HEK293 (cell line): ENCODE measurements at regions not wholly inside any gene's neighbourhood (a gene's known extent, or its start where the extent isn't known, plus 50 kb on each side); places are given as distances from the start of the nearest gene placed in this dataset.

Source experiments
- CTCF ChIA-PET: fragments of 350-600 bp; formaldehyde crosslinking; extraction: SDS; loops from one replicate; lab custom pipeline; 2021; ENCODE audit warnings: antibody characterized with exemption; lab: Yijun Ruan, JAX
- POLR2A ChIA-PET: fragments of 300-600 bp; formaldehyde crosslinking; extraction: SDS; loops from one replicate; lab custom pipeline; 2020; ENCODE audit warnings: antibody characterized with exemption, inconsistent platforms; lab: Yijun Ruan, JAX
- H3K27ac ChIP-seq: fragments of 200-500 bp; sonication (Bioruptor generic); 2 replicates; pipeline ENCODE4 v1.5.1; 2014; ENCODE audit warnings: low read depth, low read length, control low read depth, inconsistent platforms; ENCODE audit errors: extremely low read depth
- H3K36me3 ChIP-seq, 2 experiments: fragments of 200-500 bp in 1 of 2; sonication (Bioruptor generic) in 1 of 2; 1 replicate in 1 of 2; 2 replicates in 1 of 2; pipeline ENCODE4 v1.5.1; 2014 to 2017; ENCODE audit warnings: inconsistent platforms in 2 of 2, low read length in 2 of 2; ENCODE audit not compliant: control insufficient read depth in 2 of 2, insufficient read depth in 1 of 2
- H3K4me1 ChIP-seq: fragments of 200-500 bp; sonication (Bioruptor generic); 2 replicates; pipeline ENCODE4 v1.5.1; 2014; ENCODE audit warnings: mild to moderate bottlenecking, low read length, inconsistent platforms; ENCODE audit not compliant: control insufficient read depth, insufficient read depth
- H3K4me3 ChIP-seq: 2 replicates; pipeline ENCODE4 v1.5.1; 2011; ENCODE audit warnings: low read depth, mild to moderate bottlenecking, control low read depth, low read length, moderate library complexity
- H3K9me3 ChIP-seq: fragments of 200-500 bp; sonication (Bioruptor generic); 2 replicates; pipeline ENCODE4 v1.5.1; 2014; ENCODE audit warnings: low read depth, low read length, inconsistent platforms; ENCODE audit not compliant: control insufficient read depth, insufficient read depth
- BCL11A ChIP-seq: fragments of 450-650 bp; formaldehyde crosslinking; IDR thresholded peaks from 2 replicates; pipeline ENCODE4 v1.5.1; 2016; ENCODE audit warnings: low read depth, missing biosample characterization, missing genetic modification characterization
- EGR2 ChIP-seq: fragments of 450-650 bp; formaldehyde crosslinking; IDR thresholded peaks from 2 replicates; pipeline ENCODE4 v1.5.1; 2016; ENCODE audit warnings: low read depth, missing biosample characterization, missing genetic modification characterization
- GLI4 ChIP-seq: fragments of 450-650 bp; formaldehyde crosslinking; IDR thresholded peaks from 2 replicates; pipeline ENCODE4 v1.5.1; 2016; ENCODE audit warnings: missing biosample characterization, missing genetic modification characterization
- KLF17 ChIP-seq: fragments of 450-650 bp; formaldehyde crosslinking; IDR thresholded peaks from 2 replicates; pipeline ENCODE4 v1.5.1; 2016; ENCODE audit warnings: missing biosample characterization, missing genetic modification characterization
- KLF7 ChIP-seq: fragments of 450-650 bp; formaldehyde crosslinking; IDR thresholded peaks from 2 replicates; pipeline ENCODE4 v1.5.1; 2016; ENCODE audit warnings: missing biosample characterization, missing genetic modification characterization, borderline replicate concordance
- PATZ1 ChIP-seq: fragments of 450-650 bp; formaldehyde crosslinking; IDR thresholded peaks from 2 replicates; pipeline ENCODE4 v1.5.1; 2016; ENCODE audit warnings: missing biosample characterization, missing genetic modification characterization
- PRDM10 ChIP-seq: fragments of 450-650 bp; formaldehyde crosslinking; IDR thresholded peaks from 2 replicates; pipeline ENCODE4 v1.5.1; 2016; ENCODE audit warnings: missing biosample characterization, missing genetic modification characterization
- SETDB1 ChIP-seq: IDR thresholded peaks from one replicate; pipeline ENCODE4 v1.6.1; 2017; ENCODE audit warnings: mild to moderate bottlenecking, low read length, moderate library complexity, mixed read lengths; ENCODE audit not compliant: insufficient read length
- ZBTB10 ChIP-seq: fragments of 450-650 bp; formaldehyde crosslinking; IDR thresholded peaks from 2 replicates; pipeline ENCODE4 v1.5.1; 2016; ENCODE audit warnings: missing biosample characterization, missing genetic modification characterization
- ZEB2 ChIP-seq: fragments of 450-650 bp; formaldehyde crosslinking; IDR thresholded peaks from 2 replicates; pipeline ENCODE4 v1.5.1; 2016; ENCODE audit warnings: missing biosample characterization, missing genetic modification characterization
- ZFP3 ChIP-seq: fragments of 450-650 bp; formaldehyde crosslinking; IDR thresholded peaks from 2 replicates; pipeline ENCODE4 v1.5.1; 2016; ENCODE audit warnings: low read depth, missing biosample characterization, missing genetic modification characterization
- ZNF169 ChIP-seq: fragments of 450-650 bp; formaldehyde crosslinking; IDR thresholded peaks from 2 replicates; pipeline ENCODE4 v1.5.1; 2016; ENCODE audit warnings: missing biosample characterization, missing genetic modification characterization
- ZNF391 ChIP-seq: fragments of 450-650 bp; formaldehyde crosslinking; IDR thresholded peaks from 2 replicates; pipeline ENCODE4 v1.5.1; 2016; ENCODE audit warnings: low read depth, missing biosample characterization, missing genetic modification characterization, borderline replicate concordance
- ZNF416 ChIP-seq: fragments of 450-650 bp; formaldehyde crosslinking; IDR thresholded peaks from 2 replicates; pipeline ENCODE4 v1.5.1; 2016; ENCODE audit warnings: missing biosample characterization, missing genetic modification characterization
- ZNF561 ChIP-seq: fragments of 450-650 bp; IDR thresholded peaks from 2 replicates; pipeline ENCODE4 v1.5.1; 2018; ENCODE audit warnings: missing biosample characterization, missing genetic modification characterization, borderline replicate concordance
- ZNF596 ChIP-seq: fragments of 450-650 bp; IDR thresholded peaks from 2 replicates; pipeline ENCODE4 v1.5.0; 2018; ENCODE audit warnings: missing biosample characterization, mild to moderate bottlenecking, missing genetic modification characterization, moderate library complexity
- ZNF600 ChIP-seq: fragments of 450-650 bp; formaldehyde crosslinking; IDR thresholded peaks from 2 replicates; pipeline ENCODE4 v1.5.1; 2016; ENCODE audit warnings: missing biosample characterization, missing genetic modification characterization
- ZNF670 ChIP-seq: fragments of 450-650 bp; formaldehyde crosslinking; IDR thresholded peaks from 2 replicates; pipeline ENCODE4 v1.5.1; 2016; ENCODE audit warnings: missing biosample characterization, missing genetic modification characterization, low read depth
- ZNF776 ChIP-seq: fragments of 450-650 bp; formaldehyde crosslinking; IDR thresholded peaks from 2 replicates; pipeline ENCODE4 v1.5.0; 2017; ENCODE audit warnings: missing biosample characterization, missing genetic modification characterization, borderline replicate concordance
- ZNF785 ChIP-seq: fragments of 450-650 bp; formaldehyde crosslinking; IDR thresholded peaks from 2 replicates; pipeline ENCODE4 v1.5.1; 2016; ENCODE audit warnings: missing biosample characterization, missing genetic modification characterization
- ZNF792 ChIP-seq: fragments of 450-650 bp; formaldehyde crosslinking; IDR thresholded peaks from 2 replicates; pipeline ENCODE4 v1.5.1; 2016; ENCODE audit warnings: missing biosample characterization, missing genetic modification characterization
- TF ChIP-seq, protein P1 (sequence below): fragments of 450-650 bp; IDR thresholded peaks from 2 replicates; pipeline ENCODE4 v1.5.1; 2018; ENCODE audit warnings: missing biosample characterization, mild to moderate bottlenecking, missing genetic modification characterization

DNA sequence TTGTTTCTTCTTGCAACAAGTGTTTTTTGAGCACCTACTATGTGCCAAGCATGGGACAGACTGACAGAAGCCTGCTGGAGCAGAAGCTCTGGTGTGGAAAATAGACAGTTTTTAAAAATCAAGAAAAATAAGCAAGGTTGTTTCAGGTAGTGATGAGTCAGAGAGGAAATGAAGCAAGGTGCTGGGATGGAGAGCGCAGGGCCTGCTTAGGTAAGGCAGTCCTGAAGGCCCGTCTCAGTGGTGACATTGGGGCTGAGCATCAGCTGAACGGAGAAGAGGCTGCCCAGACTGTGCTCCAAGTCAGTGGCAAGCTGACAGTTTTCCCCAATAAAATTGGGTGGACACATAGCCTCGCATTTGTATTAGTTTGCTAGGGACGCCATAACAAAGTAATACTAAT, 263.6 kb downstream of the SS18 start:
- Histone ChIP-seq H3K36me3 (no peaks in the 10 kb centered on the region), H3K4me3 (no peak overlapping the region), H3K4me1 (peaks cover 3% of the 10 kb centered on the region; the same call in 1 of the 2 replicates), H3K9me3 (no peaks in the 10 kb centered on the region), H3K27ac (no peak overlapping the region)
- ChIA-PET POLR2A (no interaction called here), CTCF (interaction anchor here (0.6 kb wide), 1 partner anchor 11 kb away, joined by 5 read pairs; no protein-coding TSS in a partner anchor)
- TF ChIP-seq ZBTB10 (tag by site-specific recombination) = no peak
- TF ChIP-seq ZNF785 = no peak
- TF ChIP-seq ZNF416 (tag by site-specific recombination) = no peak
- TF ChIP-seq ZNF391 (tag by site-specific recombination) = no peak
- no peak for TF ChIP-seq ZNF596 (tag by site-specific recombination)
- no peak for TF ChIP-seq SETDB1
- TF ChIP-seq ZFP3 (tag by site-specific recombination) = no peak
- TF ChIP-seq BCL11A = no peak
- no peak for TF ChIP-seq EGR2
- no peak for TF ChIP-seq ZNF670 (tag by site-specific recombination)
- TF ChIP-seq GLI4 = no peak
- TF ChIP-seq ZNF600 (tag by site-specific recombination) = no peak
- no peak for TF ChIP-seq ZNF776 (tag by site-specific recombination)
- TF ChIP-seq, protein P1, sequence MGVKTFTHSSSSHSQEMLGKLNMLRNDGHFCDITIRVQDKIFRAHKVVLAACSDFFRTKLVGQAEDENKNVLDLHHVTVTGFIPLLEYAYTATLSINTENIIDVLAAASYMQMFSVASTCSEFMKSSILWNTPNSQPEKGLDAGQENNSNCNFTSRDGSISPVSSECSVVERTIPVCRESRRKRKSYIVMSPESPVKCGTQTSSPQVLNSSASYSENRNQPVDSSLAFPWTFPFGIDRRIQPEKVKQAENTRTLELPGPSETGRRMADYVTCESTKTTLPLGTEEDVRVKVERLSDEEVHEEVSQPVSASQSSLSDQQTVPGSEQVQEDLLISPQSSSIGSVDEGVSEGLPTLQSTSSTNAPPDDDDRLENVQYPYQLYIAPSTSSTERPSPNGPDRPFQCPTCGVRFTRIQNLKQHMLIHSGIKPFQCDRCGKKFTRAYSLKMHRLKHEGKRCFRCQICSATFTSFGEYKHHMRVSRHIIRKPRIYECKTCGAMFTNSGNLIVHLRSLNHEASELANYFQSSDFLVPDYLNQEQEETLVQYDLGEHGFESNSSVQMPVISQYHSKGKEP = no peak

DNA sequence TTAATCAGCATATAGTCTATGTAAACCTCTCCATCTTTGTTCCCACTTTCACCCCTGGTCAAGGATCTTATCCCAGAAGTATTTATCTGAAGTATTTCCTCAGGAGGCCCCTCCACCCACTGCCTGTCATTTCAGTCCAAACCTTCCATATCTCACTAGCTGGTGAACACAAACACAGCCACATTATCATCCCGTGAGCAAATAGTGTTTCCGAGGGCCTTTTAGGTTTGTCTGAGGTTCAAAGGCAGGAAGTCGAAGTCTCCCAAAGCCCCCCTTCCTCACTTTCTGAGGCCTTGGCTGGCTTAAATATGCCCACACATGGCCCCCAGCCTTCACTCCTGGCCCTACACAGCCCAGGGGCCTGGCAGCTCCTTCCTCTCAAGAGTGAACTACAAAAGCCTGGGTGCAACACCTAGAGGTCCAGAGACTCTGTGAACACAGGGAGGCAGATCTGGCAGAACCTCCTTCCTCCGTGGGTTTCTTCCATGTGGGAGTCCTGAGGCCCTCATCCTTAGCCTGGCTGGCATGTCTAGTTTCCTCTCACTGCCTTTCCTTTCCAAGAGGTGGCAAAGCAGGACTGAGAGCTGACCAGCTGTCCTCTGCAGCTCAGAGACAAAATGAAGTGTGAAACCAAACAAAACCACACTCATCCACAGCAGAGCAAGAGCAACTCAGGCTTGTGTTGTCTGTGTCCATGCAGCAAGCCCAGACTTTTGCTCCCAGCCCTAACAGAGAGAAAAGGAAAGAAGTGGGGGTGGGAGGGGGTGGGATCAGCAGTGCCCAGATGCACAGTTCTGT, 264.2 kb downstream of the SS18 start:
- peaks cover 3% of the 10 kb centered on the region; the same call in 1 of the 2 replicates for H3K4me1 ChIP-seq
- TF ChIP-seq KLF17 = no peak
- no peak for TF ChIP-seq ZNF169
- TF ChIP-seq PRDM10 (tag by site-specific recombination) = no peak
- TF ChIP-seq KLF7 = no peak
- no peak for TF ChIP-seq ZEB2
- TF ChIP-seq ZNF561 (tag by site-specific recombination) = no peak
- TF ChIP-seq ZNF391 (tag by site-specific recombination) = no peak
- no peak for TF ChIP-seq ZNF596 (tag by site-specific recombination)
- TF ChIP-seq PATZ1 (tag by site-specific recombination) = no peak
- no peak for TF ChIP-seq ZNF792 (tag by site-specific recombination)
- POLR2A ChIA-PET = no interaction called here
- H3K27ac ChIP-seq = no peak overlapping the region
- H3K36me3 ChIP-seq = no peaks in the 10 kb centered on the region
- no peak overlapping the region for H3K4me3 ChIP-seq
- CTCF ChIA-PET = interaction anchor here (0.5 to 0.6 kb wide), 2 partner anchors 10 to 233 kb away, joined by 3 to 5 read pairs; no protein-coding TSS in a partner anchor
- H3K9me3 ChIP-seq = no peaks in the 10 kb centered on the region
